GM23338 (cell line): ENCODE measurements at regions not wholly inside any gene's neighbourhood (a gene's known extent, or its start where the extent isn't known, plus 50 kb on each side); places are given as distances from the start of the nearest gene placed in this dataset.

Experiments
- ATAC-seq: fragments of 200-7000 bp; cut with Tn5 transposase; 3 replicates; pipeline ENCODE4 v1.9.1; 2020
- DNase-seq: peaks from one replicate; pipeline ENCODE4 v3.0.0-alpha.2; 2015; ENCODE audit warnings: low spot score
- H2AFZ ChIP-seq: fragments of 200-600 bp; sonication (generic); 2 replicates; pipeline ENCODE4 v1.8.0; 2016; ENCODE audit warnings: antibody characterized with exemption, mild to moderate bottlenecking, moderate library complexity
- H3F3A ChIP-seq: fragments of 200-600 bp; sonication (generic); replicated peaks from 2 replicates; pipeline ENCODE4 v1.8.0; 2017; ENCODE audit warnings: antibody characterized with exemption, mixed run types, low read depth
- H3K27ac ChIP-seq: fragments of 200-600 bp; sonication (generic); 2 replicates; pipeline ENCODE4 v1.6.1; 2016; ENCODE audit warnings: low read depth
- H3K27me3 ChIP-seq: fragments of 200-600 bp; sonication (generic); 2 replicates; pipeline ENCODE4 v1.8.0; 2016; ENCODE audit warnings: mild to moderate bottlenecking, mixed run types, moderate library complexity; ENCODE audit not compliant: insufficient read depth
- H3K36me3 ChIP-seq: fragments of 200-600 bp; sonication (generic); 2 replicates; pipeline ENCODE4 v1.8.0; 2016; ENCODE audit warnings: mild to moderate bottlenecking; ENCODE audit not compliant: insufficient read depth
- H3K4me1 ChIP-seq: fragments of 200-600 bp; sonication (generic); 2 replicates; pipeline ENCODE4 v1.8.0; 2016; ENCODE audit warnings: mild to moderate bottlenecking, moderate library complexity; ENCODE audit not compliant: insufficient read depth
- H3K4me2 ChIP-seq: fragments of 200-600 bp; sonication (generic); 2 replicates; pipeline ENCODE4 v1.7.1; 2017; ENCODE audit warnings: mixed run types
- H3K4me3 ChIP-seq: fragments of 200-600 bp; sonication (generic); 2 replicates; pipeline ENCODE4 v1.6.1; 2016; ENCODE audit warnings: mixed run types
- H3K79me2 ChIP-seq: fragments of 200-600 bp; sonication (generic); replicated peaks from 2 replicates; pipeline ENCODE4 v1.8.0; 2017; ENCODE audit warnings: mild to moderate bottlenecking; ENCODE audit not compliant: insufficient read depth
- H3K9me2 ChIP-seq: fragments of 200-600 bp; sonication (generic); 2 replicates; pipeline ENCODE4 v1.8.0; 2017; ENCODE audit not compliant: insufficient read depth
- H4K20me1 ChIP-seq: fragments of 200-600 bp; sonication (generic); replicated peaks from 2 replicates; pipeline ENCODE4 v1.8.0; 2017; ENCODE audit warnings: mild to moderate bottlenecking; ENCODE audit not compliant: insufficient read depth
- H3K27ac Mint-ChIP-seq: 2 replicates; pipeline ENCODE4 v1.8.0; 2020; ENCODE audit warnings: inconsistent platforms, mild to moderate bottlenecking, moderate library complexity, mixed read lengths
- H3K27me3 Mint-ChIP-seq: 3 replicates; pipeline ENCODE4 v1.8.0; 2022; ENCODE audit warnings: low read depth, mild to moderate bottlenecking, moderate library complexity, mixed read lengths, inconsistent platforms; ENCODE audit not compliant: insufficient read depth, poor library complexity
- H3K36me3 Mint-ChIP-seq: 3 replicates; pipeline ENCODE4 v1.8.0; 2021; ENCODE audit warnings: low read depth, mild to moderate bottlenecking, inconsistent platforms, moderate library complexity, mixed read lengths
- H3K4me1 Mint-ChIP-seq: 3 replicates; pipeline ENCODE4 v1.8.0; 2020; ENCODE audit warnings: mild to moderate bottlenecking, inconsistent platforms, mixed read lengths
- H3K4me3 Mint-ChIP-seq: 3 replicates; pipeline ENCODE4 v1.8.0; 2021; ENCODE audit warnings: moderate library complexity, mild to moderate bottlenecking, inconsistent platforms, mixed read lengths
- H3K9me3 Mint-ChIP-seq: 3 replicates; pipeline ENCODE4 v1.8.0; 2020; ENCODE audit warnings: moderate library complexity, mild to moderate bottlenecking, inconsistent platforms, mixed read lengths
- CREB1 ChIP-seq: fragments of 250-450 bp; sonication (Bioruptor Pico); IDR thresholded peaks from 2 replicates; pipeline ENCODE4 v1.5.0; 2020; ENCODE audit warnings: low read depth, mild to moderate bottlenecking, moderate library complexity
- CTCF ChIP-seq, 2 experiments: fragments of 200-600 bp in 1 of 2; sonication (generic) in 1 of 2; conservative IDR thresholded peaks; 2 replicates each; pipeline versions ENCODE4 v1.5.1 to v1.6.1; 2016 to 2017; ENCODE audit warnings: antibody characterized with exemption in 2 of 2, low read depth in 2 of 2, mild to moderate bottlenecking in 2 of 2, moderate library complexity in 1 of 2
- ETS1 ChIP-seq: IDR thresholded peaks from 2 replicates; pipeline ENCODE4 v1.6.1; 2016; ENCODE audit warnings: antibody characterized with exemption
- EZH2 ChIP-seq: fragments of 200-600 bp; sonication (generic); IDR thresholded peaks from one replicate; pipeline ENCODE4 v1.8.0; 2017; ENCODE audit warnings: antibody characterized with exemption, mild to moderate bottlenecking, low read depth; ENCODE audit not compliant: unreplicated experiment
- EZH2phosphoT487 ChIP-seq: fragments of 200-600 bp; sonication (generic); IDR thresholded peaks from one replicate; pipeline ENCODE4 v1.8.1; 2018; ENCODE audit warnings: antibody characterized with exemption; ENCODE audit not compliant: unreplicated experiment
- JUNB ChIP-seq: IDR thresholded peaks from one replicate; pipeline ENCODE4 v1.6.1; 2016; ENCODE audit warnings: antibody characterized with exemption; ENCODE audit not compliant: unreplicated experiment
- NANOG ChIP-seq: IDR thresholded peaks from 2 replicates; pipeline ENCODE4 v1.6.1; 2016; ENCODE audit warnings: antibody characterized with exemption, borderline replicate concordance
- POLR2AphosphoS5 ChIP-seq: IDR thresholded peaks from 2 replicates; pipeline ENCODE4 v1.6.1; 2016; ENCODE audit warnings: antibody characterized with exemption, low read depth
- REST ChIP-seq: IDR thresholded peaks from one replicate; pipeline ENCODE4 v1.6.1; 2018; ENCODE audit warnings: antibody characterized with exemption; ENCODE audit not compliant: unreplicated experiment
- STAT1 ChIP-seq: IDR thresholded peaks from one replicate; pipeline ENCODE4 v1.6.1; 2016; ENCODE audit warnings: antibody characterized with exemption; ENCODE audit not compliant: unreplicated experiment
- ZNF114 ChIP-seq: fragments of 250-450 bp; sonication (Bioruptor Pico); IDR thresholded peaks from 2 replicates; pipeline ENCODE4 v1.5.0; 2020; ENCODE audit warnings: mild to moderate bottlenecking, moderate library complexity
- ZNF331 ChIP-seq: fragments of 250-450 bp; sonication (Bioruptor Pico); IDR thresholded peaks from 2 replicates; pipeline ENCODE4 v1.5.0; 2020; ENCODE audit warnings: low read depth, mild to moderate bottlenecking, moderate library complexity
- ZNF462 ChIP-seq: fragments of 250-450 bp; sonication (Bioruptor Pico); IDR thresholded peaks from 2 replicates; pipeline ENCODE4 v1.5.0; 2020; ENCODE audit warnings: mild to moderate bottlenecking, moderate library complexity

GRCh38 chr10:128432423-128432822 lies 306.2 kb upstream of the MKI67 start (continued):
- TF ChIP-seq REST = no peak
- TF ChIP-seq CREB1 (CRISPR knock-in tag) = no peak
- TF ChIP-seq EZH2phosphoT487 = no peak

- H3K9me3 Mint-ChIP-seq = no peaks in the 10 kb centered on the region
- H3K4me3 ChIP-seq = no peak overlapping the region
- peaks cover 45% of the 10 kb centered on the region for H3K4me1 Mint-ChIP-seq
- TF ChIP-seq CTCF (conservative IDR thresholded peaks at IDR 0.05; ENCODE audit: low read depth in 2 of 2) (no peak), ZNF331 (CRISPR knock-in tag) (no peak), JUNB (no peak), ETS1 (no peak), EZH2 (no peak), POLR2AphosphoS5 (no peak), ZNF462 (CRISPR knock-in tag) (no peak), CREB1 (CRISPR knock-in tag) (no peak), NANOG (no peak), ZNF114 (CRISPR knock-in tag) (no peak), STAT1 (no peak)
Observed at GRCh38 chr10:128435811-128436210, 309.6 kb upstream of the MKI67 start.

More at GRCh38 chr10:128435811-128436210, 309.6 kb upstream of the MKI67 start:
- H4K20me1 ChIP-seq = no peaks in the 10 kb centered on the region
- no peak overlapping the region for H3K27ac ChIP-seq
- H3K27me3 ChIP-seq = no peaks in the 10 kb centered on the region
- ATAC-seq = no peak
- no peaks in the 10 kb centered on the region for H3K36me3 Mint-ChIP-seq
- no peak overlapping the region for H3K27ac Mint-ChIP-seq
- H3F3A ChIP-seq = no peaks in the 10 kb centered on the region
- peaks cover 15% of the 10 kb centered on the region; the same call in 1 of the 2 replicates for H3K4me1 ChIP-seq
- H3K4me3 Mint-ChIP-seq = no peak overlapping the region
- no peaks in the 10 kb centered on the region for H3K79me2 ChIP-seq
- H3K36me3 ChIP-seq = no peaks in the 10 kb centered on the region
- no peak overlapping the region for H3K4me2 ChIP-seq
- H3K9me2 ChIP-seq = 0 out of 2 replicates have a peak, but pooled peaks cover 4% of the 10 kb centered on the region
- peaks cover 16% of the 10 kb centered on the region for H3K27me3 Mint-ChIP-seq
- DNase-seq = no peak
- no peak overlapping the region for H2AFZ ChIP-seq
